HepG2 (cell line): ENCODE measurements at regions not wholly inside any gene's neighbourhood (a gene's known extent, or its start where the extent isn't known, plus 50 kb on each side); places are given as distances from the start of the nearest gene placed in this dataset.

ENCODE experiments used
- ATAC-seq: fragments of 200-7000 bp; cut with Tn5 transposase; 3 replicates; pipeline ENCODE4 v1.9.1; 2020; ENCODE audit warnings: mild to moderate bottlenecking, moderate library complexity
- BruUV-seq: library from RNA; stranded (reverse); fragments of 400-500 nt; replicated peaks from 2 replicates; lab custom pipeline; 2021; lab: Mats Ljungman, UMichigan
- CTCF ChIA-PET: fragments of 300-600 bp; formaldehyde crosslinking; extraction: SDS; loops from one replicate; lab custom pipeline; 2021; ENCODE audit warnings: low total read pairs, inconsistent platforms, low intra/inter-chr PET ratio; lab: Yijun Ruan, JAX
- POLR2A ChIA-PET: fragments of 350-600 bp; sonication (Branson Sonifier 250); formaldehyde crosslinking; loops from one replicate; lab custom pipeline; 2020; ENCODE audit warnings: antibody characterized with exemption, inconsistent platforms; lab: Yijun Ruan, JAX
- DNase-seq: peaks from one replicate; pipeline ENCODE4 v3.0.0-alpha.2; 2015; ENCODE audit warnings: low spot score
- FAIRE-seq: peaks from 3 replicates; lab custom pipeline; 2011; peaks lifted over from hg19 to GRCh38; lab: Jason Lieb, UNC
- H2AFZ ChIP-seq: one replicate; pipeline ENCODE4 v1.6.1; 2011; ENCODE audit warnings: low read length, inconsistent platforms
- H3K27ac ChIP-seq: fragments of 300-600 bp; 3 replicates; pipeline ENCODE4 v1.8.0; 2011; ENCODE audit warnings: mixed run types, mild to moderate bottlenecking, mixed read lengths, low read length, inconsistent platforms; ENCODE audit not compliant: insufficient read depth; ENCODE audit errors: extremely low read length
- H3K27me3 ChIP-seq, 2 experiments: fragments of 200-600 bp in 1 of 2; 2 replicates in 1 of 2; 3 replicates in 1 of 2; pipeline versions ENCODE4 v1.6.0 to v1.8.0; 2011; ENCODE audit warnings: low read length in 2 of 2, mild to moderate bottlenecking in 2 of 2, moderate library complexity in 2 of 2, inconsistent platforms in 1 of 2; ENCODE audit not compliant: insufficient read depth in 2 of 2, control insufficient read depth in 1 of 2
- H3K36me3 ChIP-seq, 2 experiments: fragments of 200-600 bp in 1 of 2; replicated peaks in 1 of 2; 2 replicates in 1 of 2; 3 replicates in 1 of 2; pipeline versions ENCODE4 v1.5.1 to v1.8.0; 2011; ENCODE audit warnings: low read length in 2 of 2, inconsistent platforms in 1 of 2; ENCODE audit not compliant: insufficient read depth in 2 of 2, control insufficient read depth in 1 of 2
- H3K4me1 ChIP-seq: 2 replicates; pipeline ENCODE4 v1.5.1; 2012; ENCODE audit warnings: low read length, inconsistent platforms; ENCODE audit not compliant: insufficient read depth
- H3K4me2 ChIP-seq: 2 replicates; pipeline ENCODE4 v1.6.0; 2011; ENCODE audit warnings: low read depth, low read length, inconsistent platforms
- H3K4me3 ChIP-seq, 3 experiments: fragments of 200-600 bp in 1 of 3; sonication (generic), shearing (Covaris generic) in 1 of 3; replicated peaks in 1 of 3; 2 replicates each; pipeline ENCODE4 v1.5.1; 2011 to 2016; ENCODE audit warnings: low read length in 3 of 3, inconsistent platforms in 2 of 3, low read depth in 2 of 3, mild to moderate bottlenecking in 2 of 3, control low read depth in 1 of 3, mixed read lengths in 1 of 3; ENCODE audit not compliant: insufficient read depth in 1 of 3
- H3K79me2 ChIP-seq: one replicate; pipeline ENCODE4 v1.6.1; 2011; ENCODE audit warnings: low read length, inconsistent platforms; ENCODE audit not compliant: insufficient read depth
- H3K9ac ChIP-seq: 2 replicates; pipeline ENCODE4 v1.6.0; 2011; ENCODE audit warnings: mild to moderate bottlenecking, low read depth, low read length, inconsistent platforms; ENCODE audit not compliant: insufficient read depth
- H3K9me3 ChIP-seq: 2 replicates; pipeline ENCODE4 v1.5.1; 2012; ENCODE audit warnings: mild to moderate bottlenecking, low read length
- H4K20me1 ChIP-seq: 2 replicates; pipeline ENCODE4 v1.6.0; 2011; ENCODE audit warnings: inconsistent platforms, mild to moderate bottlenecking, low read length, moderate library complexity; ENCODE audit not compliant: insufficient read depth
- CBX2 ChIP-seq, 2 experiments: fragments of 200-600 bp in 1 of 2; sonication (generic); formaldehyde crosslinking in 1 of 2; IDR thresholded peaks; 2 replicates each; pipeline versions ENCODE4 v1.7.0 to v1.8.1; 2018 to 2022; ENCODE audit warnings: low read depth in 2 of 2, low read length in 1 of 2, mild to moderate bottlenecking in 1 of 2, missing genetic modification reagents in 1 of 2
- CREB3 ChIP-seq: sonication (generic); formaldehyde crosslinking; IDR thresholded peaks from 2 replicates; pipeline ENCODE4 v1.5.0; 2020; ENCODE audit warnings: missing genetic modification reagents
- DNMT3B ChIP-seq: conservative IDR thresholded peaks from 2 replicates; pipeline ENCODE4 v1.6.1; 2016; ENCODE audit warnings: missing biosample characterization, control low read depth
- E2F1 ChIP-seq: sonication (generic); formaldehyde crosslinking; IDR thresholded peaks from 2 replicates; pipeline ENCODE4 v1.5.0; 2020; ENCODE audit warnings: missing genetic modification reagents
- ETV6 ChIP-seq: sonication (generic); formaldehyde crosslinking; conservative IDR thresholded peaks from 2 replicates; pipeline ENCODE4 v1.4.0; 2020; ENCODE audit warnings: missing genetic modification reagents
- FOXM1 ChIP-seq: sonication (generic); formaldehyde crosslinking; IDR thresholded peaks from 2 replicates; pipeline ENCODE4 v1.5.0; 2020; ENCODE audit warnings: missing genetic modification reagents
- GTF3A ChIP-seq: sonication (generic); formaldehyde crosslinking; conservative IDR thresholded peaks from 2 replicates; pipeline ENCODE4 v1.4.0; 2020; ENCODE audit warnings: mild to moderate bottlenecking, missing genetic modification reagents
- ISX ChIP-seq: sonication (generic); formaldehyde crosslinking; conservative IDR thresholded peaks from 2 replicates; pipeline ENCODE4 v1.5.0; 2020; ENCODE audit warnings: missing genetic modification reagents
- KLF12 ChIP-seq: sonication (generic); formaldehyde crosslinking; IDR thresholded peaks from 2 replicates; pipeline ENCODE4 v1.4.0; 2020; ENCODE audit warnings: missing genetic modification reagents, borderline replicate concordance
- KLF13 ChIP-seq: sonication (generic); formaldehyde crosslinking; IDR thresholded peaks from 2 replicates; pipeline ENCODE4 v1.4.0; 2020; ENCODE audit warnings: mild to moderate bottlenecking, missing genetic modification reagents
- NCOA1 ChIP-seq: sonication (generic); formaldehyde crosslinking; IDR thresholded peaks from 2 replicates; pipeline ENCODE4 v1.9.0; 2021; ENCODE audit warnings: missing genetic modification reagents
- PHF8 ChIP-seq: sonication (generic); formaldehyde crosslinking; IDR thresholded peaks from 2 replicates; pipeline ENCODE4 v1.5.0; 2020; ENCODE audit warnings: missing genetic modification reagents
- SIN3B ChIP-seq: fragments of 150-350 bp; IDR thresholded peaks from 2 replicates; pipeline ENCODE4 v1.6.1; 2014; ENCODE audit warnings: low read length
- SMYD3 ChIP-seq: sonication (generic); formaldehyde crosslinking; IDR thresholded peaks from 2 replicates; pipeline ENCODE4 v1.8.1; 2023; ENCODE audit warnings: mild to moderate bottlenecking, missing genetic modification reagents
- SOX13 ChIP-seq, 3 experiments: fragments of 450-650 bp in 1 of 3; sonication (generic) in 1 of 3; formaldehyde crosslinking in 1 of 3; IDR thresholded peaks in 2 of 3; conservative IDR thresholded peaks in 1 of 3; 2 replicates each; pipeline versions ENCODE4 v1.5.0 to v1.6.1; 2016 to 2020; ENCODE audit warnings: antibody characterized with exemption in 1 of 3, mild to moderate bottlenecking in 1 of 3, missing compliant biosample characterization in 1 of 3, missing genetic modification reagents in 1 of 3, moderate library complexity in 1 of 3
- ZBTB20 ChIP-seq: sonication (generic); formaldehyde crosslinking; IDR thresholded peaks from 2 replicates; pipeline ENCODE4 v1.8.1; 2023; ENCODE audit warnings: missing genetic modification reagents, low read depth, mild to moderate bottlenecking, borderline replicate concordance
- ZFP82 ChIP-seq: sonication (generic); formaldehyde crosslinking; IDR thresholded peaks from 2 replicates; pipeline ENCODE4 v1.5.1; 2020; ENCODE audit warnings: mild to moderate bottlenecking, missing genetic modification reagents, borderline replicate concordance
- ZNF280B ChIP-seq: sonication (generic); formaldehyde crosslinking; IDR thresholded peaks from 2 replicates; pipeline ENCODE4 v1.5.0; 2020; ENCODE audit warnings: missing genetic modification reagents, mild to moderate bottlenecking, borderline replicate concordance
- ZNF484 ChIP-seq: sonication (generic); formaldehyde crosslinking; IDR thresholded peaks from 2 replicates; pipeline ENCODE4 v1.5.1; 2020; ENCODE audit warnings: mild to moderate bottlenecking, low read depth, missing genetic modification reagents, borderline replicate concordance
- ZNF550 ChIP-seq: sonication (generic); formaldehyde crosslinking; IDR thresholded peaks from 2 replicates; pipeline ENCODE4 v1.4.0; 2020; ENCODE audit warnings: mild to moderate bottlenecking, missing genetic modification reagents, borderline replicate concordance
- ZNF777 ChIP-seq: sonication (generic); formaldehyde crosslinking; IDR thresholded peaks from 2 replicates; pipeline ENCODE4 v1.4.0; 2020; ENCODE audit warnings: missing genetic modification reagents
- WGBS: methylation state at CpG from one replicate; pipeline ENCODE4 v1.1.6; 2017; ENCODE audit warnings: low lambda C conversion rate; 5-methylcytosine and 5-hydroxymethylcytosine counted together
- in situ Hi-C: cut with HindIII; loops from 2 replicates; pipeline ENCODE4 v1.10.0; 2017; ENCODE audit warnings: low pct_unique_long_range_greater_than_20kb; ENCODE audit not compliant: extremely low pct_ligation_motif_present
- intact Hi-C: fragments of 100-400 bp; cut with micrococcal nuclease; formaldehyde crosslinking; loops from one replicate; pipeline ENCODE4 v1.10.0; 2022; ENCODE audit not compliant: unreplicated experiment

- WGBS: 0% methylated on average over 2 of the region's 2 CpGs
- FAIRE-seq: no peak
Measured at GRCh38 chr18:40124107-40124506, 1830.9 kb upstream of the PIK3C3 start.

GRCh38 chr18:40120796-40121391, 1834.1 kb upstream of the PIK3C3 start:
- no peak overlapping the region for H3K9ac ChIP-seq
- no peak overlapping the region for H3K27ac ChIP-seq
- ChIA-PET POLR2A (no interaction called here), CTCF (no interaction called here)
- intact Hi-C loops (no loop called here), in situ Hi-C loops (no loop called here)
- no peak overlapping the region for H2AFZ ChIP-seq
- H3K9me3 ChIP-seq: no peaks in the 10 kb centered on the region
- FAIRE-seq: no peak
- H3K4me1 ChIP-seq: no peaks in the 10 kb centered on the region
- 0% methylated on average over 2 of the region's 2 CpGs for WGBS
- no peak for DNase-seq
- H3K4me2 ChIP-seq: no peak overlapping the region
- no peaks in the 10 kb centered on the region for H3K27me3 ChIP-seq
- no peaks in the 10 kb centered on the region for H4K20me1 ChIP-seq
- no peak overlapping the region for H3K4me3 ChIP-seq
- no TSS peak for BruUV-seq
- no peak for ATAC-seq
- no peaks in the 10 kb centered on the region for H3K79me2 ChIP-seq
- no peaks in the 10 kb centered on the region for H3K36me3 ChIP-seq
- TF ChIP-seq DNMT3B (CRISPR knock-in tag) (no peak), GTF3A (CRISPR knock-in tag) (no peak), CBX2 (IDR thresholded peaks at IDR 0.05; ENCODE audit: low read depth, low read length) (no peak), CBX2 (CRISPR knock-in tag; IDR thresholded peaks at IDR 0.05; ENCODE audit: low read depth) (no peak), PHF8 (CRISPR knock-in tag) (no peak), KLF12 (CRISPR knock-in tag) (no peak), ZNF550 (CRISPR knock-in tag) (no peak), ISX (CRISPR knock-in tag) (no peak), ZNF280B (CRISPR knock-in tag) (no peak), SIN3B (no peak), E2F1 (CRISPR knock-in tag) (no peak)

More at GRCh38 chr18:40124107-40124506, 1830.9 kb upstream of the PIK3C3 start:
- no peaks in the 10 kb centered on the region for H3K9me3 ChIP-seq
- H3K4me3 ChIP-seq: no peak overlapping the region
- BruUV-seq: no TSS peak
- TF ChIP-seq NCOA1 (no peak), ZNF484 (CRISPR knock-in tag) (no peak), ZBTB20 (CRISPR knock-in tag) (no peak), CREB3 (CRISPR knock-in tag) (no peak), KLF13 (CRISPR knock-in tag) (no peak), SMYD3 (CRISPR knock-in tag) (no peak), ETV6 (CRISPR knock-in tag) (no peak), SOX13 (IDR thresholded peaks at IDR 0.05) (no peak), SOX13 (CRISPR knock-in tag; conservative IDR thresholded peaks at IDR 0.05 in 1 of 2, IDR thresholded peaks at IDR 0.05 in 1 of 2) (no peak), FOXM1 (no peak), ZNF777 (CRISPR knock-in tag) (no peak), ZFP82 (CRISPR knock-in tag) (no peak)
- no peak overlapping the region for H3K9ac ChIP-seq
- no peak for DNase-seq
- H3K27me3 ChIP-seq: no peaks in the 10 kb centered on the region
- no peaks in the 10 kb centered on the region for H4K20me1 ChIP-seq
- CTCF ChIA-PET: no interaction called here
- POLR2A ChIA-PET: no interaction called here
- ATAC-seq: no peak
- no peaks in the 10 kb centered on the region for H3K79me2 ChIP-seq
- intact Hi-C loops (no loop called here), in situ Hi-C loops (no loop called here)
- no peak overlapping the region for H3K4me2 ChIP-seq
- no peak overlapping the region for H3K27ac ChIP-seq
- H3K4me1 ChIP-seq: no peaks in the 10 kb centered on the region
- no peaks in the 10 kb centered on the region for H3K36me3 ChIP-seq
- H2AFZ ChIP-seq: no peak overlapping the region
